ENCODE measurements at regions not wholly inside any gene's neighbourhood (a gene's known extent, or its start where the extent isn't known, plus 50 kb on each side); places are given as distances from the start of the nearest gene placed in this dataset.

DNA sequence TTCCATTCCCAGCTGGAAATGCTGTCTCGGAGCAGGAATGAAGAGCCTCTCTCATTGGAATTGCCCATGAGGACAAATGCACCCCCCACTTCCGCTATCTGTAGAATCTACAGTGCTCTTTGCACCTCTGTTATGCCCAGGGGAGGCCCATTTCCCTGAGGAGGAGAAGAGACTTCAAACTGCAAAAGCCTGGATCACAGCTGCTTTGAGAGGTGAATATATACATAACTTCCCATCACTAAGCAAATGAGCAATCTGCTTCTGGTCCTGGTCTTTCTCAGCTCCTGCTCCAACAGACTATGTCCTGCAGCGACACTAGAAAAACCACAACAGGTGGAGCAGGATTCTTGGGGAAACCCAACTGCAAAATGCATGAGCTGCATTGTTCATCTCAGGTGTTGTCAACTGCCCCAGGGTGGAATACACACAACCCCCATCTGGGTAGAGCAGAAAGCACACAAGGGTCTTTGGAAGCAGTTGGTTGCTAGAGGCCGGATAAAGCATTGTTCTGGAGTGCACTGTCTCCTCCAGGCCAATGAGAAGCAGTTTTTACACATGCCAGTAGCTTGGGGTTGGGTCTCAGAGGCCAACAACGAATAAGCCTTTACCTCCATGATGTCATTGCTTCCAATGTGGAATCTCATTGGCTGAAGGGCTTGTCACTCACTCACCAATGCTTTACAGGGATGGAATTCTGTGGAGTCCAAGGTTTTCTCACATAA is 67.7 kb upstream of the RAB4A start:
- ATAC-seq (replicated peaks in 1 of 2) (no peak), DNase-seq (no peak)
- no peaks in the 10 kb centered on the region for H3K9me3 Mint-ChIP-seq
- H3K4me3 Mint-ChIP-seq = no peak overlapping the region
- no peaks in the 10 kb centered on the region for H3K36me3 Mint-ChIP-seq (ENCODE audit: insufficient read depth in 2 of 2)
- H3K27me3 Mint-ChIP-seq (ENCODE audit: low read depth) = peaks cover 13% of the 10 kb centered on the region
- no peak overlapping the region for H3K27ac Mint-ChIP-seq
- H3K4me1 Mint-ChIP-seq (ENCODE audit: low read depth) = peaks cover 23% of the 10 kb centered on the region

DNA sequence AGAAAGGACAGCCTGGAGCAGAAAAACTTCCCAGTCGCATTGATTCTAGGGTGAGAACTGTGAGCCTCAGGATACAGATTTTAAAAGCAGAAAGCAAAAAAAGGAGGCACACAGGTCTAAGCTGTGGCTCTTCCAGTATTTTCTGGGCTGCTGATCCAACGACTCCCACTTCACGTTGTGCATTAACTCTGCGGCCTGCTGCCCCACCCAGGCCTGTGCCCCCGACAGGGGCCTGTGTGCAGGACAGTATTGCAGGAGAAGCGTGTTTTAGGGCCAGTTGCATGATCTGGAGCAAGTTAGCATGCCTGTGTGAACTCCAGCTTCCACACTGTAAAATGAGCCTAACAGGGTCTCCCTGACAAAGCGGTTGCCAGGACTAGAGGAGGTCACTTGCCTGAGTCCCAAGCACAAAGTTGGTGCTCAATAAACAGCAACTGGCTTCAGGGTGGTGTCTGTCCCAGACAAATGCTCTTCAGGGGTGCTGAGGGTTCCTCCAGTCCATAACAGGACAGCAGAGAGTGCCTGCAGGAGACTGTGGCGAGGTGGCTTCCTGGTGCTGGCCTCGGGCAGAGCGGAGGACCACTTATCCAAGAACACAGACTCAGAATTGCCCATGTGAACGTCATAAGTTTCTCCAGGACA is 66.8 kb upstream of the RAB4A start:
- no peak overlapping the region for H3K27ac Mint-ChIP-seq
- ATAC-seq (replicated peaks in 1 of 2) = no peak
- H3K27me3 Mint-ChIP-seq (ENCODE audit: low read depth) = peaks cover 13% of the 10 kb centered on the region

DNA sequence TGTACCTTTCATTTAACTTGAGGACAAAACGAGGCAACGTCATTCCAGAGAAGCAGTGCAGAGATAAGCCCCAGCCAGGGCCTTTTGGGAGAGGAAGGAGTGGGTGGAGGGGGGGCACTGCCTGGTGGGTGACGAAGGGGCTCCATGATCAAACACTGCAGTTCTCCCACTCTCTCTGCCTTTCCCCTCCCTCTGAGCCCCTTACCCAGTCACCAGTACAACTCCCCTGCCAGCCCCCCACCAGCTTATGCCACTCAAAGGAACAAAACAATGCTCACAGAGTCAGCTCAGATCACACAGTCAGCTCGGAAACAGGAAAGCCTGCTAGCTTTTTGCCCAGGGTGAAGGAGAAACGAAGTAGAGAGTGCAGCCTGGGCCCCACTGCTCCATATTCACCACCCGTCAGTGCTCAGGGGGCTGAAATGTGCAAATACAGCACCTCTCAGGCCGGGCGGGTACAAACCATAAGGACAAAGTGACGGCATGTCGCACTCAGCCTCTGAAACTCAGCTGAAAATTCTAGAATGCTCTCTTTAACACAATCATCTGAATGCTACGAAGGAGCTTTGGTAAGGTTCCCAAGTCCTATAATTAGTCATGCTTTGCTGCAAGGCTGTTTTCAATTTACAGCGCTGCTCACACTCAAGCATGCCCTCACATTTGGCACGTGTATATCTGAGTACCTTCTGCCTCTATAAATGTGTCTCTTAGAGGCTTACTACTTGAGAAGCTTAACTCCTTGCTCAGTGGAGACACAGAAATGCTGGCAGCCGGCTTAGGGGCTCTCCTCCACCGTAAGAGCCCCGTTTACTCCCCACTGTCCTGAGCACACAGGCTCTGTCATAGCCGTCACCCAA is 65.8 kb upstream of the RAB4A start:
- ATAC-seq (replicated peaks in 1 of 2) = peak; percentile 56 to 57
- Mint-ChIP-seq H3K36me3 (ENCODE audit: insufficient read depth in 2 of 2) (no peaks in the 10 kb centered on the region), H3K27ac (no peak overlapping the region), H3K27me3 (ENCODE audit: low read depth) (peaks cover 13% of the 10 kb centered on the region), H3K4me1 (ENCODE audit: low read depth) (peaks cover 36% of the 10 kb centered on the region), H3K4me3 (peak overlapping the region; percentile 27 to 62), H3K9me3 (no peaks in the 10 kb centered on the region)
- no peak for DNase-seq

More for the DNA sequence above, 66.8 kb upstream of the RAB4A start:
- no peak for DNase-seq
- Mint-ChIP-seq H3K4me1 (ENCODE audit: low read depth) (peaks cover 28% of the 10 kb centered on the region), H3K9me3 (no peaks in the 10 kb centered on the region), H3K36me3 (ENCODE audit: insufficient read depth in 2 of 2) (no peaks in the 10 kb centered on the region), H3K4me3 (no peak overlapping the region)

DNA sequence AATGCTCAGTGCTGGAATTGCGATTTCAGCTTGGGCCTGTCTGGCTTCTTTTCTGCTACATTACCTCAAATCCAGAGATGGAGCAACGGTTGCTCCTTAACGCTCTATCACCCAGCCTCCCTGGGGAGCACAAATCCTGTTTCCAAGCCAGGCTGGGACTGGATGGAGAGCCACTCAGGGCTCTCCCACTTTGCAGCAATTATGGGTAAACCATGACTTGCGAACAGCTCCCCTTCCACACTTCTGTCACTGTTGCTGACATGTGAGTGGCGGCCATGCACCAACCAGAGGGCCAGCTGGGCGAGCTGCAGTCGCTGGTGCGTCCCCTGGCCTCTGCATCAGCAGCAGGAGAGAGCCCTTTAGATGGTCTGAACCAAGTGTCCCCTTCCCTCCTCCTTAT is 65.1 kb upstream of the RAB4A start:
- H3K27ac Mint-ChIP-seq = no peak overlapping the region
- H3K36me3 Mint-ChIP-seq (ENCODE audit: insufficient read depth in 2 of 2) = no peaks in the 10 kb centered on the region
- H3K27me3 Mint-ChIP-seq (ENCODE audit: low read depth) = peaks cover 13% of the 10 kb centered on the region
- DNase-seq (no peak), ATAC-seq (replicated peaks in 1 of 2) (no peak)
- no peak overlapping the region for H3K4me3 Mint-ChIP-seq
- H3K9me3 Mint-ChIP-seq = no peaks in the 10 kb centered on the region
- H3K4me1 Mint-ChIP-seq (ENCODE audit: low read depth) = peaks cover 34% of the 10 kb centered on the region

DNA sequence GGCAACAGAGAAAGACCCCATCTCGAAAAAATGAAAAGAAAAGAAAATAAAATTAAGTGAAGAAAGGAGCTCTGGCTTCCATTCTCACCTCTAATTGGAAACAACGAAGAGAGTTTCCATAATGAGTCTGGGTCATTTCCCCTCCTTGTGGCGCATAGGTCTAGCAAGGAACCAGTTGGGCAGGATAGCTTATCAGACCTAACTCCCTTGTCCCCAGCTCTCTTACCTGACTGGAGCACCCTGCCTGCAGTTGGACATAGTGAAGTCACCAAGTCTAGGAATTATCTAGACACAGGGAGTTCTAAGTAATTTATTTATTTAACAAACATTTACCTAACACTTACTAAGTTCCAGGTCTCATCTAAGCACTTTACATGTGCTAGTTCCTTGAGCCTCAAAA is 63.0 kb upstream of the RAB4A start:
- Mint-ChIP-seq H3K27me3 (ENCODE audit: low read depth) (peaks cover 13% of the 10 kb centered on the region), H3K36me3 (ENCODE audit: insufficient read depth in 2 of 2) (no peaks in the 10 kb centered on the region), H3K27ac (no peak overlapping the region), H3K9me3 (no peaks in the 10 kb centered on the region), H3K4me1 (ENCODE audit: low read depth) (peaks cover 31% of the 10 kb centered on the region), H3K4me3 (no peak overlapping the region)
- DNase-seq = no peak
- ATAC-seq (replicated peaks in 1 of 2) = no peak

DNA sequence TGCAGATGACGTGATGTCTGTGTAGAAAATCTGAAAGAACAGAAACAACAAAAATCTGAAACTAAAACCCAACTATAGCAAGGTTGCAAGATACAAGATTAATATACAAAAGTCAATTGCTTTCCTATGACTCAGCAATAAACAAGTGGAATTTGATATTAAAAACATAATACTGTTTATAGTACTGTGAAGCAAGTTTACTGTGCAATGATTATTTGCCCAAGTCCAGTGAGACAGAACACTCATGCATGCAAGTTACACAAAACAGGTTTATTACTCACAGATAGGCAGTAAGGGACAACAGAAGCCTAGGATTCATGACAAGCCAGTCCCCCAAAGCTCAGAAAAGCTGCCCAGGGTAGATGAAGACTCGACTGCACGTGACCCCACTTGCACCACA is 62.4 kb upstream of the RAB4A start:
- peaks cover 31% of the 10 kb centered on the region for H3K4me1 Mint-ChIP-seq (ENCODE audit: low read depth)
- H3K27me3 Mint-ChIP-seq (ENCODE audit: low read depth) = peaks cover 13% of the 10 kb centered on the region
- H3K27ac Mint-ChIP-seq = no peak overlapping the region
- ATAC-seq (replicated peaks in 1 of 2) (no peak), DNase-seq (no peak)
- H3K36me3 Mint-ChIP-seq (ENCODE audit: insufficient read depth in 2 of 2) = no peaks in the 10 kb centered on the region
- H3K9me3 Mint-ChIP-seq = no peaks in the 10 kb centered on the region
- no peak overlapping the region for H3K4me3 Mint-ChIP-seq

DNA sequence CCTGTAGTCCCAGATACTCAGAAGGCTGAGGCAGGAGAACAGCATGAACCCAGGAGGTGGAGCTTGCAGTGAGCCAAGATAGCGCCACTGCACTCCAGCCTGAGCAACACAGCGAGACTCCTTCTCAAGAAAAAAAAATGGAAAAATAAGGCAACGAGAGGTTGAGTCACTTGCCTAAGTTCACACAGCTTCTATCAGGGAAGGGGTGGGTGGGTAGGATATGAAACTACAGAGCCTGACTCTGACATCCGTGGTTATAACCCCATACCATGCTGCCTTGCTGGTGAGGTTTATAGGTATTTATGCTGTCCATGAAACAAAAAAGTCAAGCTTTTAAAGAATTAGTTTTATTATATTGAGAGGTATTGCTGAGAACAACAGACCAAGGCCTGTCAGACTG is 61.5 kb upstream of the RAB4A start:
- no peaks in the 10 kb centered on the region for H3K36me3 Mint-ChIP-seq (ENCODE audit: insufficient read depth in 2 of 2)
- peaks cover 31% of the 10 kb centered on the region for H3K4me1 Mint-ChIP-seq (ENCODE audit: low read depth)
- peak; percentile 60 to 80 for ATAC-seq (replicated peaks in 1 of 2)
- peaks cover 13% of the 10 kb centered on the region for H3K27me3 Mint-ChIP-seq (ENCODE audit: low read depth)
- no peaks in the 10 kb centered on the region for H3K9me3 Mint-ChIP-seq
- H3K4me3 Mint-ChIP-seq = no peak overlapping the region
- no peak overlapping the region for H3K27ac Mint-ChIP-seq
- no peak for DNase-seq

DNA sequence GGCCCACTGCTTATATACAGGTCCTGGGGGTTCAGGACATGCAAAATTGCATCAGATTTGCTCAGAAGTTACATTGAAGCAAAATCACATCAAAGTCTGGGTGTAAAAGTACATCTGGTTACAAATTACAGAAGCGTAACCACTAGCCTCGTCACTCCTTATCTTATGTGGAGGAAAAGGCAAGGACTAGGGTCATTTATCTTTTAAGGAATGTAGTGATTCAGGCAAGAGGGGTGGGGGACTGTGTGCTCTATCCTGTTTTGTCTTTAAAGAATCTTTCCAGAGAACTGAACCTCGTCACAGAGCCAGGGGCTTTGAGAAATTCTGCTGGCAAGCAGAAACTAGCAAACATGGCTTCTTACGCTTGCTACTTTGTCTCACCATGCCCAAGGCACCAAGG is 61.1 kb upstream of the RAB4A start:
- Mint-ChIP-seq H3K27me3 (ENCODE audit: low read depth) (peaks cover 13% of the 10 kb centered on the region), H3K36me3 (ENCODE audit: insufficient read depth in 2 of 2) (no peaks in the 10 kb centered on the region), H3K27ac (no peak overlapping the region), H3K4me1 (ENCODE audit: low read depth) (peaks cover 27% of the 10 kb centered on the region), H3K4me3 (no peak overlapping the region), H3K9me3 (no peaks in the 10 kb centered on the region)
- DNase-seq (no peak), ATAC-seq (replicated peaks in 1 of 2) (no peak)

DNA sequence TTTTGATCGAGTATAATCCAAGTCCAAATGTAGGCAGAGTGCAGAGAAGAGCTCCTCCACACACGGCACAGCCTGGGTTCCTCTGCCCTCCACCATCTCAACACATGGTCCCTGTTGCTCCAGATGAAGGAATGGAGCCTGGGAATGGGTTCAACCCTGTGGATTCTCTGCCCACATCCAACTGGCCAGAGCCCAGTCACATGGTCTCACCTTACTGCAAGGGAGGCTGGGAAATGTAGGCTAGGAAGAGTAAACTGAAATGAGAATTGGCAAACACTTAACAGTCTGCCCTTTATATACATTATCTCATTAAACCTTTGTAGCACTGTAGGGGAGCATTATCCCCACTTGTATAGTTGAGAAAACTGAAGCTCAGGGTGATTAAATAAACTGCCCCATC is 60.1 kb upstream of the RAB4A start:
- Mint-ChIP-seq H3K27me3 (ENCODE audit: low read depth) (peaks cover 13% of the 10 kb centered on the region), H3K36me3 (ENCODE audit: insufficient read depth in 2 of 2) (no peaks in the 10 kb centered on the region), H3K4me1 (ENCODE audit: low read depth) (peaks cover 18% of the 10 kb centered on the region), H3K27ac (no peak overlapping the region), H3K9me3 (no peaks in the 10 kb centered on the region), H3K4me3 (no peak overlapping the region)
- ATAC-seq (replicated peaks in 1 of 2) (no peak), DNase-seq (no peak)

DNA sequence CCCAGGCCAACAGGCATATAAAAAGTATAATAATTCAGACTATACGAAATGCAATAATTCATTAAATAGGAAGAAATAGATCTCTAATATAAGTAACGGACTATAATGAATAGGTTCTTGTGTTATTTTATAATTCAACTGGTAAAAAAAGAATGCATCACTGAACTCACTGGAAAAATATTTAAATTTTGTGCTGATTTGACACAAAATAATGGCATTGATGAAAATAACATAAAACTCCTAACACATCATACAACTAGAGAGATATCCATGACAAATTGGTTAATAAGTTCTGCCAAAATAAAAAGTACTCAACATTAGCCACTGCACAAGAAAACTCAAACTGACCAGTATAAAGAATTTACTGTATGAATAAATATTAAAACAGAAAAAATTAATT is 57.1 kb upstream of the RAB4A start:
- H3K9me3 Mint-ChIP-seq = no peaks in the 10 kb centered on the region
- ATAC-seq (replicated peaks in 1 of 2) = no peak
- no peak overlapping the region for H3K4me3 Mint-ChIP-seq
- H3K27me3 Mint-ChIP-seq (ENCODE audit: low read depth) = no peaks in the 10 kb centered on the region
- H3K27ac Mint-ChIP-seq = no peak overlapping the region
- DNase-seq = no peak
- H3K4me1 Mint-ChIP-seq (ENCODE audit: low read depth) = peaks cover 11% of the 10 kb centered on the region
- no peaks in the 10 kb centered on the region for H3K36me3 Mint-ChIP-seq (ENCODE audit: insufficient read depth in 2 of 2)

DNA sequence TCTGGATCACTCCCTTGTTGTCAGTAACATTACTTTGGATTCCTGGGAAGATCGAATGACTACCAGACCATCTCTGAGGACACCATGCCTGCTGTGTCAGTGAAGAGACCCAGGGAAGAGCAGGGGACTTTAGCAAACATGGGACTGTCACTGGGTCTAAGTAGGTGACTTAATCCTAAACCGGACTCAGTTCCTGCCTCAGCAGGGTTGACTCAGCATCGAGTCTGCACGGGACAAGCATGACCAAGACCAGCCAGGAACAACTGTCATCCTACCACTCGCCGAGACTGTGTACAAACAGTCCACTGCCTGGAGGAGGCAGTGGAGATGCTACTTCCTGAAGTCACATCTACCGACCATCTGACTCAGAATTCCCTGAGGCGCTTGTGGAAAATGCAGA is 53.2 kb upstream of the RAB4A start:
- no peak overlapping the region for H3K4me3 Mint-ChIP-seq
- no peaks in the 10 kb centered on the region for H3K9me3 Mint-ChIP-seq
- no peaks in the 10 kb centered on the region for H3K27me3 Mint-ChIP-seq (ENCODE audit: low read depth)
- ATAC-seq (replicated peaks in 1 of 2) (no peak), DNase-seq (no peak)
- H3K27ac Mint-ChIP-seq = no peak overlapping the region
- H3K4me1 Mint-ChIP-seq (ENCODE audit: low read depth) = no peaks in the 10 kb centered on the region
- no peaks in the 10 kb centered on the region for H3K36me3 Mint-ChIP-seq (ENCODE audit: insufficient read depth in 2 of 2)

DNA sequence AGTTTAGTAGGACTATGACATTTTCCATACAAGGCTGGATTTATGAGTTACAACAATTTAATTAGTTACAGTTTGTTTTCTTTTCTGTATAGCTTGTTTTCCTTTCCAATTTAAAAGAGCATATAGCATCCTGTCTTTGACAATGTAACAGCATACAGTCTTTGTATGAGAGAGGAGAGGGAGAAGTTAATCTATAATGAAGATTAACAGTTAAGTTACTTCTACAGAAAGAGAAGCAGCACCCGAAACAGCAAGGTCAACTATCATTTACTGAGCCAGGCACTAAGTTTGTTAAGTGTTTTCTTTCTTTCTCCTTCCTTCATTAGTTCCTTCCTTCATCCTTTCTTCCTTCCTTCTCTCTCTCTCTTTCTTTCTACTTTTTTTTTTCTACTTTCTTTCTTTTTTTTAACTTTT is 52.3 kb upstream of the RAB4A start:
- no peaks in the 10 kb centered on the region for H3K36me3 Mint-ChIP-seq (ENCODE audit: insufficient read depth in 2 of 2)
- no peak overlapping the region for H3K4me3 Mint-ChIP-seq
- H3K4me1 Mint-ChIP-seq (ENCODE audit: low read depth) = no peaks in the 10 kb centered on the region
- DNase-seq (no peak), ATAC-seq (replicated peaks in 1 of 2) (no peak)
- no peaks in the 10 kb centered on the region for H3K9me3 Mint-ChIP-seq
- no peak overlapping the region for H3K27ac Mint-ChIP-seq
- H3K27me3 Mint-ChIP-seq (ENCODE audit: low read depth) = no peaks in the 10 kb centered on the region

DNA sequence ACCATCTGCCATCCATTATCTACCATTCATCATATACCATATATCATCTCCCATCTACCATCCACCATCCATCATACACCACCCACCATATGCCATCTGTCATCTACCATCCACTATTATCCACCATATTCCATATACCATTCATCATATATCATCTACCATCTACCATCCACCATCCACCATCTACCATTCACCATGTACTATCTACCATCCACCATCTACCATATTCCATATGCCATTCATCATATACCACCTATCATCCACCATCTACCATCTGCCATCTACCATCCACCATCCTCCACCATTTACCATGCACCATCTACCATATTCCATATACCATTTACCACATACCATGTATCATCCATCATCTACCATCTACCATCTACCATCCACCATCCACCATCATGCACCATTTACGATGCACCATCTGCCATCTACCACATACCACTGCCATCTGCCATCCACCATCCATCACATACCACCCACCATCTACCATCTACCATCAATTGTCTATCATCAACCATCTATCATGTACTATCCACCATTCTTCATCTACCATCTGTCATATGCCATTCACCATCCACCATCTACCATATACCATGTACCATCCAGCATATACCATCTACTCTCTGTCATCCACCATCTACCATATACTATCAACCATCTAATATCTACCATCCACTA is 50.6 kb upstream of the RAB4A start:
- Mint-ChIP-seq H3K9me3 (no peaks in the 10 kb centered on the region), H3K36me3 (ENCODE audit: insufficient read depth in 2 of 2) (no peaks in the 10 kb centered on the region), H3K4me3 (no peak overlapping the region), H3K4me1 (ENCODE audit: low read depth) (no peaks in the 10 kb centered on the region), H3K27me3 (ENCODE audit: low read depth) (no peaks in the 10 kb centered on the region), H3K27ac (no peak overlapping the region)
- ATAC-seq (replicated peaks in 1 of 2) = no peak
- no peak for DNase-seq
